Sigmoid colon (tissue), 6 donors: ENCODE measurements at regions not wholly inside any gene's neighbourhood (a gene's known extent, or its start where the extent isn't known, plus 50 kb on each side); places are given as distances from the start of the nearest gene placed in this dataset.
"Not testable (repeated sequence)": the region's sequence is repeated elsewhere in the genome, so short reads cannot be mapped to it uniquely, and the experiment has no call there.

Experiments
- DNase-seq: peaks from one replicate; pipeline ENCODE4 v3.0.0-alpha.2; 2019
- H3K27ac ChIP-seq, 4 donors: fragments of 200-600 bp; sonication (generic); one replicate each; pipeline ENCODE4 v1.5.1; 2016 to 2019; ENCODE audit warnings: mild to moderate bottlenecking in 1 of 4
- H3K27me3 ChIP-seq, 3 donors: fragments of 200-600 bp; sonication (generic); one replicate each; pipeline ENCODE4 v1.5.1; 2019; ENCODE audit warnings: mild to moderate bottlenecking in 1 of 3
- H3K36me3 ChIP-seq, 4 donors: fragments of 200-600 bp; sonication (generic); one replicate each; pipeline ENCODE4 v1.5.1; 2016 to 2019
- H3K4me1 ChIP-seq, 4 donors: fragments of 200-600 bp; sonication (generic); one replicate each; pipeline ENCODE4 v1.5.1; 2017 to 2019
- H3K4me3 ChIP-seq, 4 donors: fragments of 200-600 bp; sonication (generic); one replicate each; pipeline ENCODE4 v1.5.1; 2017 to 2019; ENCODE audit warnings: mild to moderate bottlenecking in 2 of 4, moderate library complexity in 1 of 4
- H3K9me3 ChIP-seq, 4 donors: fragments of 200-600 bp in 3 of 4; sonication (generic) in 3 of 4; one replicate each; pipeline versions ENCODE4 v1.5.1 to v1.6.1; 2013 to 2019
- CTCF ChIP-seq, 4 experiments: fragments of 450-650 bp in 3 of 4; fragments of 200-600 bp in 1 of 4; IDR thresholded peaks; one replicate each; pipeline ENCODE4 v1.5.1; 2016 to 2019; ENCODE audit warnings: antibody characterized with exemption in 4 of 4, mild to moderate bottlenecking in 3 of 4, moderate library complexity in 2 of 4
- EP300 ChIP-seq, 4 donors: sonication (generic); formaldehyde crosslinking; IDR thresholded peaks; one replicate each; pipeline ENCODE4 v1.6.1; 2017; ENCODE audit warnings: antibody characterized with exemption in 4 of 4
- POLR2A ChIP-seq, 2 donors: fragments of 450-650 bp; IDR thresholded peaks; one replicate each; pipeline ENCODE4 v1.6.1; 2016; ENCODE audit warnings: antibody characterized with exemption in 2 of 2, mild to moderate bottlenecking in 2 of 2, moderate library complexity in 2 of 2
- POLR2AphosphoS5 ChIP-seq, 4 donors: sonication (generic); formaldehyde crosslinking; IDR thresholded peaks; one replicate each; pipeline ENCODE4 v1.6.1; 2017; ENCODE audit warnings: antibody characterized with exemption in 4 of 4
- WGBS, 2 donors: extraction: QIAGEN DNeasy Blood & Tissue Kit; methylation state at CpG; one replicate each; pipeline ENCODE4 v1.1.7; 2013; 5-methylcytosine and 5-hydroxymethylcytosine counted together
- intact Hi-C: fragments of 100-400 bp; cut with DNase I; formaldehyde crosslinking; loops from one replicate; pipeline ENCODE4 v1.15.1; 2023
- donor health status: healthy with polysubstance abuse.
- donor health status: healthy.

DNA sequence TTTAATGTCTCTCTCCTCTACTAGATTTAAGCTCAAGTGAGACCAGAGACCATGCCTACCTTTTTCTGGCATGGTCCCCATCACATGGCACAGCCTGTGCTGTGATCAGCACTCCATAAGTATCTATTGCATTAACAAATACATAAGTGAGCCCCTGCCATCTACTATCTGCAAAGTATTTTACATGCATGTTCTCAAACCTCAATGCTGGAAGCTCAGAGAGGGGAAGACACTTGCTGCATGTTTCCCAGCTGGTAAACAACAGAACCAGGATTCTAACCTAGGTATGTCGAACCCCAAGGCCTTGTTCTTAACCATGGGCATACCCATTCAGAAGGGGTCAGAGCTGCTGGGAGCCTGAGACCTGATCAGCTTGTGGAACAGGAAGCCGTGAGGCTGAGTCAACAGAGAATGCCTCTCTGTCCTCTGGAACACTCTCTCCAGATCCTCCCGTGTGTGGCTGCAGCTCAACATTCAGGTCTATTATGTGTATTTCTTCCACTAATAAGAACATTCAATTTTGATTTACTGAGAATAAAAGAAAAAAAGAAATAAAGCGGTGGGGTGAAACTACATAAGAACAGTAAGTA lies 232.5 kb upstream of the MSX2 start:
- intact Hi-C loops, result no loop called here
- no peaks in the 10 kb centered on the region for H3K36me3 ChIP-seq
- no peaks in the 10 kb centered on the region for H3K9me3 ChIP-seq
- H3K4me1 ChIP-seq, result no peaks in the 10 kb centered on the region
- no peak for DNase-seq
- no peak overlapping the region for H3K4me3 ChIP-seq
- WGBS, 2 donors, result 78% methylated on average over 4 of the region's 4 CpGs
- no peak overlapping the region for H3K27ac ChIP-seq
- no peaks in the 10 kb centered on the region for H3K27me3 ChIP-seq
- no peak for TF ChIP-seq CTCF (IDR thresholded peaks at IDR 0.05)

GRCh38 chr5:174493530-174493929 lies 230.9 kb upstream of the MSX2 start:
- no peak for TF ChIP-seq CTCF (IDR thresholded peaks at IDR 0.05)
- TF ChIP-seq EP300 (IDR thresholded peaks at IDR 0.05), result no peak
- no peak for TF ChIP-seq POLR2AphosphoS5 (IDR thresholded peaks at IDR 0.05)
- TF ChIP-seq POLR2A (IDR thresholded peaks at IDR 0.05), result no peak
- Histone ChIP-seq H3K27me3 (no peaks in the 10 kb centered on the region), H3K27ac (no peak overlapping the region), H3K36me3 (no peaks in the 10 kb centered on the region), H3K4me1 (no peaks in the 10 kb centered on the region), H3K9me3 (peaks cover 0 to 11% (median 1%) of the 10 kb centered on the region in 4 donors), H3K4me3 (no peak overlapping the region)
- whole genome bisulfite sequencing, 2 donors, result 62 to 79% methylated on average over 7 of the region's 7 CpGs
- no peak for DNase-seq
- intact Hi-C loops, result no loop called here

DNA sequence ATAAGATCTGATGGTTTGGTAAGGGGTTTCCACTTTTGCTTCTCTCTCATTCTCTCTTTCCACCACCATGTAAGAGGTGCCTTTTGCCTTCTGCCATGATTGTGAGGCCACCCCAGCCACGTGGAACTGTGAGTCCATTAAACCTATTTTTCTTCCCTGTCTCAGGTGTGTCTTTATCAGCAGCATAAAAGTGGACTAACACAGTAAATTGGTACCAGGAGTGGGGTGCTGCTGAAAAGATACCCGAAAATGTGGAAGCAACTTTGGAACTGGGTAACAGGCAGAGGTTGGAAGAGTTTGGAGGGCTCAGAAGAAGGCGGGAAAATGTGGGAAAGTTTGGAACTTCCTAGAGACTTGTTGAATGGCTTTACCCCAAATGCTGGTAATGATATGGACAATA lies 226.4 kb upstream of the MSX2 start:
- H3K4me3 ChIP-seq, H3K4me1 ChIP-seq, H3K36me3 ChIP-seq, intact Hi-C loops, DNase-seq, H3K27me3 ChIP-seq, H3K27ac ChIP-seq: not testable (repeated sequence)
- 80% methylated on average over 3 of the region's 3 CpGs for WGBS, 2 donors
- peaks cover 0 to 16% (median 5%) of the 10 kb centered on the region in 4 donors for H3K9me3 ChIP-seq

- 69 to 87% methylated on average over 4 of the region's 4 CpGs for WGBS, 2 donors
- H3K9me3 ChIP-seq, result peaks cover 0 to 16% (median 5%) of the 10 kb centered on the region in 4 donors
- H3K4me3 ChIP-seq, H3K36me3 ChIP-seq, H3K27me3 ChIP-seq, intact Hi-C loops, H3K27ac ChIP-seq, DNase-seq, H3K4me1 ChIP-seq: not testable (repeated sequence)
These were observed 225.8 kb upstream of the MSX2 start for GRCh38 chr5:174498575-174498974.

DNA sequence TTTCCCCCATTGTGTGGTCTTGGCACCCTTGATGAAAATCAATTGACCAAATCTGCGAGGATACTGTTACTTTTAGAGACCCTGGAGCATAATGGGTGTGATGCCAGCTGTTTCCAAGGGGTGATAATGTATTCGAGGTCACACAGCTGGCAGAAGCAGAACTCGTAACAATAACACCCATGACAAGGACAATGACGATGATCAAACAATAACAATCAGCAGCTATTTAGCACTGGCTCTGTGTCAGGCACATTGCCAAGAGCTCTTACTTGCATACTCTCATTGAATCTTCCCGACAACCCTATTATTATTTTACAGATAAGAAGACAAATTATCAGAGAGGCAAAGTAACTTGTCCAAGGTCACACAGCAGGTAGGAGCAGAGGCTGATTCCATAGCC lies 223.7 kb upstream of the MSX2 start:
- 59 to 81% methylated on average over 5 of the region's 5 CpGs for WGBS, 2 donors
- H3K4me3 ChIP-seq, result no peak overlapping the region
- no peak for DNase-seq
- intact Hi-C loops, result no loop called here
- no peaks in the 10 kb centered on the region for H3K36me3 ChIP-seq
- H3K4me1 ChIP-seq, result no peaks in the 10 kb centered on the region
- H3K27me3 ChIP-seq, result no peaks in the 10 kb centered on the region
- TF ChIP-seq POLR2A (IDR thresholded peaks at IDR 0.05), result no peak
- no peak overlapping the region for H3K27ac ChIP-seq
- peaks cover 0 to 16% (median 5%) of the 10 kb centered on the region in 4 donors for H3K9me3 ChIP-seq

DNA sequence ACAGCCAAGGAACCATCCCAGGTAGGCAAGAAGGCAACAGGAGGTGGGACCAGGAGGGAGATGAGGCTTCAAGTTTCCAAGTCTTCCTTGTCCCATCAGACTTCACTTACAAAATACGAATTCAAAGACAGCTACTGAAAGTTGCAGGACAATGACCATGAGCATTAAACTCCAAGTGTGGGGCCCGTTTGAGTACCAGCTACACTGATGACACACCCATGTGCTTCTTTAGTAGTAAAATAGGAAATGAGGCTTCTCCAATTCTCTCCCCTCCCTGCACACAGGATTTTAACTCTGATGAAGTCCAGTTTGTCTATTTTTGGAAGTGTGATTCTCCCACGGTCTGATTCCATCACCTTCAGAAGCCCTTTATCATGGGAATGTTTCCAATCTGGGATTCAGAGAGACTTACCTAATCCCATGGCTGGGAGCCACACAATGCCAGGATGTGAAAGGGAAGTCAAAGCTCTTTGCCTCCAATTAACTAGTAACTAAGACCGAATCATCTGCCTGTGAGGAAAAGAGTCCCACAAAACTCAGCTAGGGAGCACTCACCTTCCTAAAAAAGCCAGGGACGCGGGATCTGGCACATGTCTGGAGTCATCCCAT lies 222.8 kb upstream of the MSX2 start:
- no peak for TF ChIP-seq POLR2AphosphoS5 (IDR thresholded peaks at IDR 0.05)

GRCh38 chr5:174503086-174503460 lies 221.3 kb upstream of the MSX2 start:
- intact Hi-C loops, result no loop called here
- H3K27ac ChIP-seq, result no peak overlapping the region
- peaks cover 0 to 9% (median 4%) of the 10 kb centered on the region in 4 donors for H3K9me3 ChIP-seq
- no peaks in the 10 kb centered on the region for H3K36me3 ChIP-seq
- DNase-seq, result no peak
- TF ChIP-seq CTCF (IDR thresholded peaks at IDR 0.05) (no peak), POLR2A (IDR thresholded peaks at IDR 0.05) (no peak), POLR2AphosphoS5 (IDR thresholded peaks at IDR 0.05) (no peak), EP300 (IDR thresholded peaks at IDR 0.05) (no peak)
- H3K4me1 ChIP-seq, result no peaks in the 10 kb centered on the region
- no peak overlapping the region for H3K4me3 ChIP-seq
- no peaks in the 10 kb centered on the region for H3K27me3 ChIP-seq

More for the DNA sequence above, 222.8 kb upstream of the MSX2 start:
- WGBS, 2 donors, result 53 to 60% methylated on average over 6 of the region's 6 CpGs
- no peak overlapping the region for H3K4me3 ChIP-seq
- H3K27me3 ChIP-seq, result no peaks in the 10 kb centered on the region
- H3K27ac ChIP-seq, result no peak overlapping the region
- DNase-seq, result no peak
- intact Hi-C loops, result no loop called here
- peaks cover 0 to 16% (median 5%) of the 10 kb centered on the region in 4 donors for H3K9me3 ChIP-seq
- H3K36me3 ChIP-seq, result no peaks in the 10 kb centered on the region
- H3K4me1 ChIP-seq, result no peaks in the 10 kb centered on the region
